HK-2 (cell line): ENCODE measurements at regions not wholly inside any gene's neighbourhood (a gene's known extent, or its start where the extent isn't known, plus 50 kb on each side); places are given as distances from the start of the nearest gene placed in this dataset.

Experiments used
- DNase-seq: peaks from one replicate; pipeline ENCODE4 v3.0.0-alpha.2; 2018; ENCODE audit not compliant: unreplicated experiment

DNA sequence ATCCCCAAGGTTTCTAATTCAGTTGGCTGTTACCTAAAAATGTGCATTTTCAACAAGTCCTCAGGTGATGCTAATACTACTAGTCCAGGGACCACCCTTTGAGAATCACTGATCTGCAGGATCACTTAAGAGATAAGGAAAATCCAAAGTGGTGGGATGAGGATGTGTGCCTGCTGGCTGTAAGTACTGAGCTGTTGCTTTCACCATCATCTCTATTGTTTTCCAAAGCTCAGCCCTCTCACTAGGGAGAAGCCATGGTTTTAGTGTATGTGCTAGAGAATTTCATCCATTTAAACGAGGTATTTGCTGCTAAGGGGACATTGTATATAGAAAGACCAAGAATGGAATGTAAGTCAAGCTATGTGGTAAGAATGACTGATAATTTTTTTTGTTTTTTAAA, 202.3 kb downstream of the KIF21A start:
- DNase-seq: no peak

DNA sequence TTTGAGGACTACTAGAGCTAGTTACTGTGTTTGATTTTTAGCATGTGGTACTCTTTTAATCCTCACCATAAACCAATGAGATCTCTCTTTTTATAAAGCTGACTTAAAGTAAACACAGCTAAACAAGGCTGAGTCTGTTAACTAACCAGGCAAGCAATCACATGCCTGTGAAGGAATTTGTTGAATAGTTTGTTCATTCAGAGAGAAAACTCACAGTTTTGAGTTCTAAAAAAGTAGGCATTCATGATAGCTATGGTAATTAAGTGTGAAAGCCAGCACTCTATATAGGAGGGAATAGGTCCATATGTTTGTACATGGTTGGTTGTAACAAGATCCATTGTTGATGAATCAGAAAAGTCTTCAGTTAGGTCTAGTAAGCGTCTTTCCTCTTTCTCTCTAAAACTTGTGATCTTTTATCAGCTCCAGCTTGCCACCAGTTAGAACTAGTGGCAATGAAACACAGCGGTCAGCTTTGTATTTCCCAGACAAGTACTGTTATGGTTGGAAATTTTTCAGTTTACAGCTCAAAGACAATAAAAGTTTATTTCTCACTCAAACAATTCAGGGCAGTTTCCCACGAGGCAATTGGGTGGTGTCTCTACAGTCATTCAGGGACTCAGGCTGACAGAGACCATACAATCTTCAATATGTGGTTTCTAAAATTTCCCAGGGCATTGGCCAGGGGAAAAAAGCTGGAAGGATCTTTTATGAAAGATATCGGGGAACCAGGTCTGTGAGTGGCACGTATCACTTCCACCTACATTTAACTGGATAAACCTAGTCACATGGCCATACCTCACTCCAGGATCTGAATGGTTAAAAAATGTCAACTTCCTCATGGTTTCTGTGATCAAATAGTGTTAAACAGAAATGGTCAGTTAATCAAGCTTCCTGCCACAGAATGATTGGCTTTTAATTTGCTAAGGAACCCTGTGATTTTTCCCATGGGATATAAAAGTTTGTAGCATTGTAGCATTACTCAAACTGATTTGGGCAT, 203.1 kb downstream of the KIF21A start:
- DNase-seq: no peak

DNA sequence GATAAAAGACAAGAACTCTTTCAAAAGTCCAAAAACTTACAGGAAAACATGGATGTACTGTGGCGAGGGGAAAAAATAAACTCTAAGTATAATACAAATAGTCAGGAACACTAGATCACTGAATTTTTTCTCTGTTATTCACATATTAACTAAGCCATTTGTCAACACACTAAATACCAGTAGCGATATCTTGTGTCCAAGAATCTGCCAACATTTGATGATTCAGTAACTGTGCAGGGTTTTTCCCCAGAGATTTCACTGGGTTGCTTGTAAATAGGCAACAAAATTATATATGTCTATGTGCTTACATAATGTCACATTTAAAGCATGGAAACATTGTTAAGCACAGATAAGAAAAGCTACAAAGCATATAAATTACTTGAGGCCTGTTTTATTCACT, 205.9 kb downstream of the KIF21A start:
- DNase-seq: no peak

DNA sequence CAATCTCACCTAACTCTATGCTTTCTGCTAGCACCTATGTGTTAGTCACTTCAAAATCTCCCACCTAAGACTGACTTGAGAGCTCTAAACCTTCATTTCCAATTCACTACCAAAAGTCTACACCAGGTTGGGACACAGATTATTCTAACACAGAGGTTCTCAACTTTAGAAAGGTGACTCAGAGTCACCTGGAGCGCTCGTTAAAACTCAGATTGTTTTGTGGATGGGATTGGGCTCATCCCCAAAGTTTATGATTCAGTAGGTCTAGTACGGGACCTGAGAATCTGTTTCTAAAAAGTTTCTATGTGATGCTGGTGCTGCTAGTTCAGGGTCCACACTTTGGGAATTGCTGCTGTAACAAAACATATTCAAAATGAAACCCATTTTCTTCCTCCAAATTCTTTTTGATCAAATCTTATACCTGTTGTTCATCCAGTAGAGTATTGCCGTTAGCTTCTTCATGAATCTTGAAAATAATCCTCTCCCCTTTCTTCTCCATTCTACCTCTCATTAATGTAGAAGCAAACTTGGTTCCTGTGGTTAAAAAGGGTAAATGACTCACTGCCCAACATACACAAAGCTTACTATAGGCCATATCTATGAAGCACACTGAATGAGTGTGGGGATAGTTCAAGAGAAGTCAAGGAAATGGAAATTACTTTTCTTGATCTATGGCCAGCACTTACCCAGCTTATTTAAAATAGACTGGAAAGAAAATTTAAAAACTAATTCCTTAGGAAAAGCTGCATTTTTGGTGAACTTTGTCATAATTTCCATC, 206.7 kb downstream of the KIF21A start:
- no peak for DNase-seq

DNA sequence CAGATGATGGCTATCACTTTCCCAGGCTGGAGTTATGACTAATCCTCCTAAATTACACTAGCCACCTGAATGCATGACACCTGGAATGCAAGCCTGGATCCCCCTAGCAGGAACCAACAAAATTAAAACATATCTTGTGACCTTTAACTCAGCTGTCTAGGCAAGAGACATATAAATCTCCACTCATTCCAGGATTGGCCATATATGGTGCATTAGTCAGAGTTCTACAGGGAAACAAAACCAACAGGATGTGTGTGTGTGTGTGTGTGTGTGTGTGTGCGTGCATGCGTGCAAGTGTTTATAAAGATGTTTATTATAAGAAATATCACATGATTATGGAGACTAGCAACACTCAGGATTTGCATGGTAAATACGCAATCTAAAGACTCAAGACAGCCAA, 212.8 kb downstream of the KIF21A start:
- peak; percentile 23 for DNase-seq

DNA sequence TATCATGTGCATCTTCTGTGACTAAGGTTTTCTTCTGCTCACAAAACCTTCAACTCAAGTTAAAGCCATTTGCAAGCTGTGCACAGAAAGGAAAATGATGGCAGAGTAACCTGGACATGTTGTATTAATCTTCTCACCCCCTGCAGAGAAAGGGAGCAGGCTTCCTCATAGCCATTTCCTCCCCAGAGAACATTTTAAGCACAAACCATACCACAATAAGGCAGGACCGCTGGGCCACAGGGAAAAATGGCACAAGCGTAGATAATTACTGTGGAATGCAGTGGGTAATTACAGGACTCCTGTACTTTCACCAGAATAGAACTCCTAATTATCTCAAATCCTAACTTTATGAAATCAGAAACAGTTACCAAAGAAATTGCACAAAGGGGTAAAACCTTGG, 215.7 kb downstream of the KIF21A start:
- DNase-seq: no peak

DNA sequence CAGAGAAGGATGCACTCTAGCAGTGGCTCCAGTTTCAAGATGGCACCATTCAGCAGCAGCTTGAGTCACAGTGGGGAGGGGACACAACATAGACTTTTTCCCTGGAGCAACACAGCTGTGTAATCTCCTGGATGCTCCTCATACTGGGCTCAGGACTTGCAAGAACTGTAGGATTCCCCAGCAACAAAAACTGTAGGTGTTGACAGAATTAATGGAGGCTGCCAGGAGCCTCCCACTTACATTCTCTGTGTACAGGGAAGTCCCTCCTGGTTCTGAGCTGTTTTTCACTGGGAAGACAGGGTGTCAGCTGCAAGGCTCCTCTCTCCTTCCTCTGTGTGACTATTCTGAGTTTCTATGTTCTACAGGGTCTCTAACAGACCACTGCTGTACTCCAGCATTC, 217.9 kb downstream of the KIF21A start:
- DNase-seq: no peak

DNA sequence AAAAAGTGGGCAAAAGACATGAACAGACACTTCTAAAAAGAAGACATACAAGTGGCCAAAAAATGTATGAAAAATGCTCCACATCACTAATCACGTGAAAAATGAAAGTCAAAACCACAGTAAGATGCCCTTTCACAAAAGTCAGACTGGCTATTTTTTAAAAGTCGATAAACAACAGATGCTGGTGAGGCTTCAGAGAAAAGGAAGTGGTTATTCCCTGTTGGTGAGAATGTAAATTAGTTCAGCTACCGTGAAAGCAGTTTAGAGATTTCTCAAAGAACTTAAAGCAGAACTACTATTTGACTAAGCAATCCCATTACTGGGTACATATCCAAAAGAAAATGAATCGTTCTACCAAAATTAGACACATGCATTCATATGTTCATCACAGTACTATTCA, 237.0 kb downstream of the KIF21A start:
- no peak for DNase-seq

DNA sequence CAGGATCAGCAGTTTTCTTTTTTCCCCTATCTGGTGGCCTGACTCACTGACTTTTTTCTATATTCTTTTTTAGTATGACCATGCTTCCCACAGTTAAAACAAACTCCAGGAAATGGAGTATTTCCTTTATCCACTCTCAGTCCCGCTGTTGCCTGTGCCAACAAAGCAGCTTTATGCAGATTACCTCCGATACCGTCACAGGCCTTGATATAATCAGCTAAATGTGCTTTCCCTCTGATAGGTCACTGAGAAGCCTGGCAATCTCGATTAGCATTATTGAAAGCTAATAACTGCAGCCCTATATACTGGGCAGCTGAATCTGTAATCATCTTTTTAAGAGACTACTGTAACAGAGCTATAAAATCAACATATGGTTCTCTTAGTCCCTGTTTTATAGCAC, 243.6 kb downstream of the KIF21A start:
- DNase-seq: no peak

DNA sequence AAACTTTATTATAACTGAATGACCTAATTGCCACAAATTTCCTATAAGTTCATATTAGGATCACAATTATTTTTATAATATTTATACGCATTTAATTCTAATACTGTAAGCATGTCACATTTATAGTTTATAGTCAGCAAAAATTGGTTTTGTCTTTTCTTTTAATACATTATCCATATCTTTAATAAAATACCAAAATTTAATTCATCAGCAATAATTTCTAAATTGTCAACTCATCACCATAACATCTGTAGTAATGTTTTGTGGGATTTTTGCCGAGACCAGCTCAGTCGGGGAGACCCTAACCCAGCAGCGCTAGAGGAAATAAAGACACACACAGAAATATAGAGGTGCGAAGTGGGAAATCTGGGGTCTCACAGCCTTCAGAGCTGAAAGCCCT, 254.2 kb downstream of the KIF21A start:
- no peak for DNase-seq

DNA sequence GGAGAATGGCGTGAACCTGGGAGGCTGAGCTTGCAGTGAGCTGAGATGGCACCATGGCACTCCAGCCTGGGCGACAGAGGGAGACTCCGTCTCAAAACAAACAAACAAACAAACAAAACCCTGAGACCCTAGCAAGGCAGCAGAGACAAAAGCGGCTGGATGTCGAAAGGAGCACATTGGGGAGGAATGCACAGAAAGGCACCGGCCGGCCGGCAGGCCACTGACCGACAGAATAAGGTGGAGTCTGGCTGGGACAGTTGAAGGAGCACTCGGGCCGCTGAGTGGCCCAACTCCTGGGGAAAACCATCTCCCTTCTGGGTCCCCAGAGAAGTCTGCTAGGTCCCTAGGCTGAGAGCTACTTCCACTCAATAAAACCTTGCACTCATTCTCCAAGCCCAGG, 256.2 kb downstream of the KIF21A start:
- DNase-seq: no peak

DNA sequence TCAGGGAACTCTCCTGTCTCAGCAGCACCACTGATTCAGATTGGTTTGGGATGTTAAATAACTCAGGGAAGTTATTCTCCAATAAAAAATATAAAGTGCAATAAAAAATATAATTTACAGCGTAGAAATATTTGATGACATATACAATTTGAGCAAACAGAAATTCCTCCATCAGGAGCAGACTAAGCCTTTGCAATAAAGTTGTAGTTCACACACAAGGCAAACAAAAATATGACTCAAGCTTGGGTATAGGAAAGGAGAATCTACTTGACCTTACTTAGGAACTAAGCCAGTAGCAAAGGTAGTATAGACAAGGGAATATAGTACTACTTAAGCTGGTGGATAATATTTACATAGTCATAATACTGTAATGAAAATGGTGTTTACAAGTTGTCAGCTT, 264.1 kb downstream of the KIF21A start:
- no peak for DNase-seq

DNA sequence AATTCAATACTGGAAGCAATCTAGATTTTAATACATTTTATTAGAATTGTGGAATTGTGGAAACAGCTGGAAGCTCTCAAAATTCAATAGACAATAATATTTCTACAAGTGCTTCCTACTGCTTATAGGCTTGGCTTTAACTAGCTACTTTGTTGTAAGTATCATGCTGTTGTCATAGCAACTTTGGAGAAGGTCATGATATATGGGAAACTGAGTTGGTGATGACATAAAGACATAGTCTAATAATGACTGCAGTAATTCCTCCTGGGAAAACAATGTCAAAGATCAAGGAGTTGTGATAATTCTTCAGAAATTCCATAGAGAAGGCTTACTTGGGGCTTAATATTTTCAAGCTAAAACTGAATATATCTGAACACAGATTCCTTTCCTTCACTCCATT, 266.6 kb downstream of the KIF21A start:
- DNase-seq: no peak

DNA sequence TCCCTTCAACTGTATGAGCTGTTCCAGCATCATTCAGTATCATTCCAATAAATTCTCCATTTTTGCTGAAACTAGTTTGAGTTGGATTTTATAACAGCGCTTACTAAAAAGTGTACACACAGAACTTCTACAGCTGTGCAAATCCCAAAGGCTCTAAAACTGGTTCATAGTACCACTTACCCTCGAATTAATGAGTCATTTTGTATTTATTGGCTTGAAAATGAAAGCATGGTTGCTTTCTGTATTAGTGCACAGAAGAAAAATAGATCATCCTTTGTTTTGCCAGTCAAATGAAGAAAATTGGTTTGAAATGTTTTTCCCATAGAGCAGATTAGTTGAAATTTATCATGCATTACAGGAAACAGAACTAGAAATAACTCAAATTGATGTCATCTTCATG, 268.3 kb upstream of the CPNE8 start:
- DNase-seq: no peak

DNA sequence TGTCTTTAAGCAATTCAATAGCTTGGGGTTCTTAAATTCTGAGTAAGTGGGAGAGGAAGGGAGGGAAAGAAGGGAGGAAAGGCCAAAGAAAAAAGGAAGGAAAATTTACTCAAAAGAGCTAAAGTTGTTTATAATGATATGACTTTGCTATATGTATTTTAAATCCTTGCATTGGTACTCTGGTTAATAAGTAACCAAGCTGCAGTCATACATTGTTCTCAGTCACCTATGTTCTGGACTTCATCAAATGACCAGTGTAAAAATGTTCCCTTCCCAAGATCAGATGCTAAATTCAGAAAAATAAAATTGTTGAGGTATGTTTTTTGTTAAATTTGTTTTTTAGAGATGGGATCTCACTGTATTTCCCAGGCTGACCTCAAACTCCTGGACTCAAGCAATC, 259.9 kb upstream of the CPNE8 start:
- DNase-seq: no peak

DNA sequence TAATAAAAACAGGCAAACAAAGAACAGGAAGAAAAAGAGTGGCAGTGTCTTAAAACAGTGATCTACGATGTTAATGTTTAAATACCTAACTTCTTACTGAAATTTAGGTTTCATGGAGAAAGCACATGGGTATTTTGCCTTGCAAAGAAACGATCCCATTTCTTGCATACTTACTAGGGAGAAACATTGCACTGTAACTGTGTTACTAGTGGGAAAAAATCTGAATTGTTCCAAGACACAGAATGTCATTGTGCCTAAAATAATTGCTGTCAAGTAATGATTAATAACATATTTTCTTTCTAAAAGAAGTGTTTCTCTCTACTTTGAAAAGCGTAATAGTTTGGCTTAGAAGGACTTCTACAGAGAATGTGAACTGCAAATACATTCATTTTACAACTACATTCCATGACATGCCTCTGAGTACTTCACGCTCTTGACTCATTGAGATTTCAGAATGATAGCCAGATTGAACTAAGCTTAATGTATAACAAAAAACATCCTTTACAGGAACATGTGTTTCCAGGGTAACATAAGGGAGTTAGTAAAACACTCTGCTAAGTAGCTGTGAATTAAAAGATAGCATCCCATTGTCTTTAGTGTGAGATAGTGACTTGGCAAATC, 256.2 kb upstream of the CPNE8 start:
- DNase-seq: no peak

DNA sequence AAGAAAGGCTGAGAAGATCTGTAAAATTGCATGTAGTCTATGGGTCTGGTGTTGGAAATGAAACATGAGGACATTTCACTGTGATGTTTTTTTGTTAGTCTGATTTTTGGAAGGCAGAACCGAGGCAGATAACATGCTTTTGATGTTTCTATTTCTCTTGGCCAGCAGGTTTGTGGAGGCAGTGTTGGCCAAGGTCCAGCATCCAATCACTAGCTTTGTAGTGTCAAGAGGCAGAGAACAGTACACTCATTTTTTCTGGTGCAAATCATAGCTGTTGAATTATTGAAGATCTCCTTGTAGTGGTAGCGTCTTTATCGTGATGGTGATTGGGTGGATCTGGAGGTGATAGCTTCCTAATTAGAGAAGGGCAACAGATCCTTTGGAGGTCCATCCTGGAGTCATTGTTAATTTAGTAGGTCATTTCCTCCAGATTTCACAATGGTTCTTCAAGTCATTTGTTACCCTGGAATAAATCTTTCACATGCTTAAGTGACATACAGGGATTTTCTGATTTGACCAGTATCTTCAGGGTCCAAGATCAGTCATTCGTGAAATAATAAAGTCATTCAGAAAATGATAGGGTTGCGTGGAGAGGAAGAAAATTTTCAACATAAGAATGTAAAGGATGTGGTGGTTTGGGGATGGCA, 252.4 kb upstream of the CPNE8 start:
- DNase-seq: no peak

DNA sequence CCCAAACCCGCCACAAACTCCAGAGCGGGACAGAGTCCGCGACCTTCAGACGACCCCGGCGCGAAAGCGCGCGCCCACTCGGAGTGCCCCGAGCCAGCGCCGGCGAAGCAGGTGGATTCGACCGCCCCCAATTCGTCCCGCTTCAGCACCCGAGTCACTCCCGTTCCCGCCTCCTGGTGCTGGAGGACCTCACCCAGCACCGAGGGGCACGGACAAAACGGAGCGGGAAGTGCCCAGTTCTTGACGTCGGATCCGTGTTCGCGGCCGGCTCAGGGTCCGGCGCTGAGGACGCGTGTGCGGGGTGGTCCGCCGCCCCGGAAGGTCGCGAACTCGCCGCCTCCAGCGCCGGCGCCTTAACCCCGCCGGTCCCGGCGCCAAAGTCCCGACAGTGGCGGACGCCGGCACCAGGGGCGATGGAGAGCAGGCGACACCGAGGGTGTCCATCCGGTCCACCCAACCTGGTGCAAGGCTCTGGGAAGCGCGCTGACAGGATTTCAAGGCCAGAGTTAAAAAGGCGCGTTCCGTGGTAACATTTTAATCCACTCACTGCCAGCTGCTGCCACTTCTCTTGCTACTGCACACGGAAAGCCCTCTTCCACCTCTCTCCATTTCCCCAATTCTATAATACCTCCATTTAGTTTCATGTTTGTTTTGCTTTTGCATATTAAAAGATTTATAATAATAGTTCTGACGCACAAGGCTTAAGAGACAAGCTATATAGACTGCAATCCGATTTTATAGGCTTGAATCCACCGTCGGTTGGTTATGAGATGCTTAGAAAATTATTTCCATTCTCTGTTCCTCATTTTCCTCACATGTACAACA, 240.0 kb upstream of the CPNE8 start:
- DNase-seq: peak; percentile 45

DNA sequence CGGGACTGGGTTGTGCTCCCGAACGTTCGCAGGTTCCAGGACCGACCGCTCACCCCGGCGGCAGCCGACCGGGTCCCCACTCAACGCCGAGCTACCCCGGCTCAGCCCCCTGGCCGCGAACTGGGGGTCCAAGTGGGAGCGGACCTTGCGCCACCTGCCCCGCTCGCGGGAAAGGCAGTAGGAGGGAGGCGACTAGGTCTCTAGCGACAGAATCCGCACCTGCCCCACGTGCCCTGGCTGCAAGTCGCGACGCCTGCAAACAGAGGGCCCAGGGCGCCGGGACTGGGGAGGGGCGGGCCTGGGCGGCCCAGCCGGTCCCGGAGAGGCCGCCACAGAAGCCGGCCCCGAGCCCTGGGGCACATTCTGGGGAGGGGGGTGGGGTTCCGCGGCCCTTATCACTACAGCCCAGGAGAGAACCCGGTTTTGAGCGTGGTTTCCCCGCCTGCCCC, 239.2 kb upstream of the CPNE8 start:
- DNase-seq: no peak

DNA sequence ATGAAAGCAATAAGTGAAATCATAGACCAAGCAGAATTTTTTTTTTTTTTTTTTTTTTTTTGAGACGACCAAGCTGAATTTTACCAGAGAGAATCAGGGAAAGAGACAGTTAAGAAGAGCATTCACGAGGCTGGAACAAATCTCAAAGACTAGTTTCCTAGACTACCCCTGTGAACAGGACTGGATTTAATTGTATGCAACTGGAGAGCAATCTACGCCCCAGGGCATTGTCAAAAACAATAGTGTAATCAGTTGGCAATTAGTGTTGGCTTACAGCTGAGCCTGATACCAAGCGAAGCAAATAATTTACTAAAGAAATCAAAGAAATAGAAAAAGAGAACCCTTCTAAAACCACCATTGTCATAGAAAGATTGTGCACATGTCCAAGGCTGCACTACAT, 232.9 kb upstream of the CPNE8 start:
- no peak for DNase-seq

DNA sequence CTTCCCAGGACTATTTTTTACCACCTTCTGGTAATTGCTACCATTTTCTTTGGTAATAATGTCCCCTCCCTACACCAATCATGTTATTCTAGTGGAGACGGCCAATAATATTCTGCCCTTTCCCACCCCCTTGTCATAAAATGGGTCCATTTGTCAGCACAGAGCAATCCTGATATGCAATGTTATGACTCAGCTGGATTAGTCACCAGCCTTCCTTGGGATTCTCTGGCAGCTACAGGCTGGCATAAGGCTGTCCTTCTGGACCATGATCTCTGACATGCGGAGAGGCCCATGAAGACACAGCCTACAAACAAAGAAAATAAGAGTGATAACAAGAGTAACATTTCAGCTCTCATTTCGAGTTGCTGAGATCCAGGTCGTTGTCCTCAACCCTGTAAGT, 222.0 kb upstream of the CPNE8 start:
- peak; percentile 27 for DNase-seq
